HCEC 1CT (cell line): ENCODE measurements at regions not wholly inside any gene's neighbourhood (a gene's known extent, or its start where the extent isn't known, plus 50 kb on each side); places are given as distances from the start of the nearest gene placed in this dataset.
"Not testable (repeated sequence)": the region's sequence is repeated elsewhere in the genome, so short reads cannot be mapped to it uniquely, and the experiment has no call there.

Source experiments
- DNase-seq: peaks from one replicate; pipeline ENCODE4 v3.0.0-alpha.2; 2017

DNA sequence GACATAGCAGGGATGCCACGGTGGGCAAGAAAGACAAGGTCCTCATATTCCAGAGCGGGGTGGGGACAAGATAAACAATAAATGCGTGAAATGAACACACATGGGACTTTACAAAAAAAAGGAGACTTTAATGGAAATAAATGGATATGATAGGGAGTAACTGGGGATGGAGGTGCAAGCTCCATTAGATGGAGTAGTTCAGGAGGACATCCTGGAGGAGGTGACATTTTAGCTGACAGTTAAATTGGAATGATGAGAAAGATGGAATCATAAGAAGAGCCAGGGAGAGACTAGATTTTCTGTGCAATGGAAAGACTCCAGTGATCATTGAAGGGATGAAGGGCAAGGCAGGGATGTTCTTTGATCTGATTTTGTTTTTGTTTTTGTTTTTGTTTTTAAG, 83.6 kb upstream of the MYL10 start:
- DNase-seq: no peak

DNA sequence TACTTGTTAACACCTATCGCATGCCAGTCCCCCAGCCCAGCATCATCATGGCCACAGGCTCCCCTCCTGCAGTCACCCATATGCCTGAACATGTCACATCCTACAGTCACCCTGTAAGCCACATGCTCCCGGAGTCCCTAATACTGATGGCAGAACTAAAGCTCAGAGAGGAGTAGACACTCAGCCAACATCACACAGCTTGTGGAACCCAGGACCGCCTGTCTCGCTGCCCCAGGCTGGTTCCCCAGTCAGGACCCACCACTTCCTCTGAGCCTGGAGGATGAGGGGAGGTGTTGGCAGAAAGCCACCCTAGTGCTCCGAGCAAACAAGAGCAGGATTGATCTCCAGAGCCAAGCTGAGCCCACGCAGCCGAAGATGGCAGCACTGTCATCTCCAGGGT, 85.0 kb upstream of the MYL10 start:
- DNase-seq: no peak

DNA sequence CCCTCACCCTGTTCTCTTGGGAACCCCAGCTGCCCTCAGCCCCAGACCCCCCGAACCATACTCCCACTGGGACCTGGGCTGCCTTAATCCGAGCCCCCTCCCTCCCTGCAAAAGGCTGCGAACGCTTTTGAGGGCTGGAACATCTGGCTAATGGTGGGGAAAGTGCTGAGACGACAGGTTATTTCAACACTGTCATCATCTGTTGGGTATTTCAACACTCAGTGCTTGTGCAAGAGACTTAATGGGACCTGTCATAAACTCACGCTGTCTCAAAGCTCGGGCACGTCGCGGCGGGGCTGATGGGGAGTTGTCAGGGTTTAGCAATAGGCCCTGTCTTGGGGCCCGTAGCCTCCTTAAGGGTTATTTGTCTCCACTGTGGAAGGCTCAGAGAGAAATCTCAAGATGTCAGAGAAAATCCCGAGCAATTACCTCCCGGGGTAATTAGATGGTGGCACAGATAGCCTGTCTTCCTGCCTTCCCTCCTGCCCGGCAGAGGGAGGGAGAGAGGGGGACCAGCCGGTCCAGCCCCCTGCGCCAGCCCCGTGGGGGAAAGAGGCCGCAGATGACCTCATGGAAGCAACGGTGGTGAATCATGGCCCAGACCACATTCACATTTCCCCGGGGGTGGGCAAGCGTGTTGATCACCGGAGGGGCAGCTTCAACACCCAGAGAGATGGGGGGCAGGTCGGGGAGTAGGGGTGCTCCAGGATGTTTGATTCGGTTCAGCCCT, 88.7 kb upstream of the MYL10 start:
- DNase-seq: peak; percentile 5

DNA sequence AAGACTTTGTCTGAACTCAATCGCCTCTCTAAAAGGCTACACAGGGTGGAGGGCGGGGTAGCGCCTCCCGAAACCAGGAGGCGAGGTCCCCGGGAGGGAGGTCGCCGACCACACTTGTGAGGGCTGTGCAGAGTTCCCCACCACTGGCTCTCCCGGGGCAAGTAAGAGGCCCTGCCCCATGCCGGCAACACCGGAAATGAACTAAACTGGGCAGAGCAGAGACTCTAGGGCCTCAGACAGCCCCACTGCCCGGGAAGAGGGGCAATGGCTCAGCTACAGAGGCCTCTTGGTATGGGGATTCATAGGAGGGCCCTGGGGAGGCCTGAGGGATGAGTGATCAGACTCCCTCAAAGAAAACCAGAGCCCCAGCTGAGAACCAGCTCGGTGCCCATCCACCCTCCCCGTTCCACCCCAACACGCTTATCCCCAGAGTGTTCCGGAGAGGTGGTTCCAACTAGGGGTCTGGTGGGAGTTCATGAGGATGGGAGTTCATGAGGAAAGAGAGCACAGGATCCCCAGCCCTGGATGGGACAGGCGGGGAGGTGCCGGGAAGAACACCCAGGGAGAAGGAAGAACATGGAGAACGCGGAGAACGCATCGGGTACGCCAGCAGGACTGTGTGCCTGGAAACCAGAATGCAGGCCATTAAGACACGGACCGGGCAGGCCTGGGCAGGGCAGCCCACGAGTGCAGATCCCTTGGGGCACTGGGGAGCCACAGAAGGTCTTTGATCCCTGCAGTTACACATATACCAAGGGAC, 89.4 kb upstream of the MYL10 start:
- DNase-seq: no peak

DNA sequence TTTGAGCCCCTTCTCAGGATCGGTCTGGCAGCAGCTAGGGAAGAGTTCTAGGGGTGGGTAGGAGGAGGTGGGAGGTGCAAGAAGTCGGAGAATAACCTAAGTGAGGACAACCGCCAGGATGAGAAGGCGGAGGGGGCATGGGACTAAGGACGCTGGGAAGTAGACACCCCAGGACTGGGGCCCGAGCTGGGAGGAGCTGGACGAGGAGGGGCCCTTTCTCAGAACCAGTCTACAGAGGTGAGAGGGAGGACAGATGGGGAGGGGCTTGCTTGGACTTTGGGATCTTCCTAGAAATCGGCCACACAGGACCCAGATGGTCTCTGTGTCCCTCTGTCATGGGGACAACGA, 90.0 kb upstream of the MYL10 start:
- no peak for DNase-seq

DNA sequence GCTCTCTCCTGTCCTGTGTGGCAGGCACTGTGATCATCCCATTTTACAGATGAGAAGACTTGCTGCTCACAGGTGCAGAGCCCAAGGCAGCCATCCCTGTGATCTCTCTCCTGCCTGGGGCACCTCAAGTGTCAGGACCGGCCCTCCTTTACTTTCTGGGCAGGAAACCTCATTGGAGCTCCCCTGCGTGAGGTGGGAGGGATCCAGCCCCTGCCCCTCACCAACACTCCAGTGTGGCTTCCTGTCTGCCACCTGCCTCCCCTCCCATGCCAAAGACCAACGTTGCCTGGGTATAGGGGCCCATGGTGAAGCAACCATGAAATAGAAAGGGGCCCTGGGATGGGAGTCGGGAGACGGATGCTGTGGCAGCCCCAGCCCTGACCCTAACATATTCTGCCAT, 91.2 kb upstream of the MYL10 start:
- no peak for DNase-seq

DNA sequence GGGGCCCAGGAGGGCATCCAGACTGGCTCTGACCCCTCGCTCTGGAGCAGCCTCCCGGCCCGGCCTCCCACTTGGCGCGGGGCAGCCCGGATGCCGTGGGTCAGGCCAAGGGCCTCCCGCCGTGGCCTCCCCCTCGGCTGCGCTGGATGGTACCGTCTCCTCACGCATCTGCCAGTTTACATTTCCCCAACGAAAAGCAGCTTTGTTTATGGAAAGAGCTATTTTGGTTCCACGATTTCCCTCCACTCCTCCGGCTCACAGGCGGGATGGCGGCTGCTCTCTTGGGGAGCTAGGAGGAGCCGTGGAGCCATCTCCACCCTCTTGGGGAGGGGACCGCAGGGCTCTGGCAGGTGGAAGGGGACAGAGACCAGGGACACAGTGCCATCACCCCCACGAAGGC, 93.2 kb upstream of the MYL10 start:
- DNase-seq: no peak

DNA sequence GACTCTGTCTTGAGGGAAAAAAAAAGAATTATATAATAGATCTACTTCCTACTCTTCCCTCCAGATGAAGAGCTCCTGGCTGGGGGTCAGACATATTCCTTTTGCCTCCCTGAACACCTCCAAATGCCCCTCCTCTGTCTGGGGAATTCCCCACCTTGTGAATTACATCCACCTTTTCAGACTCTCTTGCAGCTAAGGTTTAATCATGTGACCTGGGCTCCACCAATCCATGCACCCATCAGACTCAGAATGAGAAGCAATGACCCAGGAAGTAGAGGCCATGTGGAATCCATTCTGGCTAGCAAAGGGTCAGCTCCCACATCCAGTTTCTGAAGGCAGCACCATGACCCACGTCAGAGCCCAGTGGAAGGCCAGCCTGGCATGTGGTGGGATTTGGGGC, 93.6 kb upstream of the CUX1 start:
- no peak for DNase-seq

DNA sequence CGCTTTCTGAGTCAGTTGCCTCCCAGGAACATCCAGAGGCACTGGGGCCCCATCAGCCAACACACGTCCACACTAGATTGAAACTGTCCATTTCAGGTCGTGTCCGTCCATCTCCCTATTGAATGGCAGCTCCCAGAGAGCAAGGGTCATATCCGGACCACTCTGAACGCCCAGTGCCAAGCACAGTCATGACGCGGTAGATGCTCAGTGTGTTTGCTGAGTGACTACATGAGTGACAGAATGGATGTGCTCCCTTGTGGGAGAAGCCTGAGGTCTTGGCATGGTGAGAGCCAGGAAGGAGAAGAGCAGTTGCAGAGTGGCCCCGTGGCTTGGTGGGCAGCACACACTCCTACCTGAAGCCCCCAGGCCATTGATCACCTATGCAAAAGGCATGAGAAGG, 92.5 kb upstream of the CUX1 start:
- DNase-seq: no peak

DNA sequence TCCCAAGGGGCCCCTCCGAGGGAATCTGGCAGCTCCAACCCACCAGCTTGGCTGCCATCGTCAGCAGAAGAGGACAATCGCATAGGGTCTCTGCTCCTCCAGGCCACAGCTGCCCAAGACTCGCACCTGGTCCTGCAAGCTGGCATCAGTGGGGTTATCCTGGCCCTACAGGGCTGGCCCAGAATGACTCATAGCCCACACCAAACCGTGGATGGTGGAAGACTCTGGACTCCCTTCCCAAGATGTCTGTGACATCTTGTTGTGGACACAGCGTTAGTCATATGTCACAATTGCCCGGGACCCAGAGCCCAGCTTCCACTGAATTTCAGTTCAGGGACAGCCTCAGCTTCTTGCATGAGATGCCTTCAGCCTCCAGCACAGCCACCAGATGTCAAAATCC, 91.5 kb upstream of the CUX1 start:
- no peak for DNase-seq

DNA sequence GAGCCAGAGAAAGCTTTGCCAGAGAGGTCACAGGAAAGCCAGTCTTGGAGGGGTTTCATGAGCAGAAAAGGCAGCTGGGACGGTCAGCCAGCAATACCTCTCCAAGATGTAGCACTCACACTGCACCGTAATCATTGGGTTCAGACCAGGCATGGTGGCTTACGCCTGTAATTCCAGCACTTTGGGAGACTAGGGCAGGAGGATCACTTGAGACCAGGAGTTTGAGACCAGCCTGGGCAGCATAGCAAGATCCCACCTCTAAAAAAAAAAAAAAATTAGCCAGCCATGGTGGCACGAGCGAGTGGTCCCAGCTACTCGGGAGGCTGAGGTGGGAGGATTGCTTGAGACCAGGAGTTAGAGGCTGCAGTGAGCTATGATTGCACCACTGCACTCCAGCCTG, 90.2 kb upstream of the CUX1 start:
- no peak for DNase-seq

DNA sequence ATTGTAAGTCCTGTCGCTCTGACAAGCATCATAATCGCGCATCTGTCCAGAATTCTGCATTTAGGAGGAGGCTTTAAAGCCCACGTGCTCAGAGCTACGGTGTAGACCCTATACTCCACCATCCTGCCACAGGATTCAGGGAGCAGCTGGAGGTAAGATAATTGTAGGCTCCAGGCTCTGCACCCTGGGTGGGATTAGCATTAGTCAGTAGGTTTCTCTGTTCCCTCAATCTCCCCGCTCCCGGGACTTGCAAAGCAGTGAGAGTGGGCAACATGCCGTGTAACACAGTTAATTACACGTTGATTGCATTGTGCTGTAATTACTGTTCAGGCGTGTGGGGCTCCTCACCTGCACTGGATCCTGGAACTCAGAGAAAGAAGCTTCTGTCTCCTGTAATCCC, 89.3 kb upstream of the CUX1 start:
- DNase-seq: no peak

DNA sequence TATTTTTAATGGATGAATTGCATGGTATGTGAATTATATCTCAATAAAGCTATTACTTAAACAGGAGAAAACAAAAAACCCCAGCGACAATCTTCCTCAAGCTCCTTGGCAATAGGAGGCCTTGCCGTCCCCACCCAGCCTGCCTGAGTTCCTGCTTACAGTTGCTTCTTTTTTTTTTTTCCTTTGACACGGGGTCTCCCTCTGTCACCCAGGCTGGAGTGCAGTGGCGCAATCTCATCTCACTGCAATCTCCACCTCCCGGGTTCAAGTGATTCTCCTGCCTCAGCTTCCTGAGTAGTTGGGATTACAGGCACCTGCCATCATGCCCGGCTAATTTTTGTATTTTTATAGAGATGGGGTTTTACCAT, 88.6 kb upstream of the CUX1 start:
- not testable (repeated sequence) for DNase-seq

DNA sequence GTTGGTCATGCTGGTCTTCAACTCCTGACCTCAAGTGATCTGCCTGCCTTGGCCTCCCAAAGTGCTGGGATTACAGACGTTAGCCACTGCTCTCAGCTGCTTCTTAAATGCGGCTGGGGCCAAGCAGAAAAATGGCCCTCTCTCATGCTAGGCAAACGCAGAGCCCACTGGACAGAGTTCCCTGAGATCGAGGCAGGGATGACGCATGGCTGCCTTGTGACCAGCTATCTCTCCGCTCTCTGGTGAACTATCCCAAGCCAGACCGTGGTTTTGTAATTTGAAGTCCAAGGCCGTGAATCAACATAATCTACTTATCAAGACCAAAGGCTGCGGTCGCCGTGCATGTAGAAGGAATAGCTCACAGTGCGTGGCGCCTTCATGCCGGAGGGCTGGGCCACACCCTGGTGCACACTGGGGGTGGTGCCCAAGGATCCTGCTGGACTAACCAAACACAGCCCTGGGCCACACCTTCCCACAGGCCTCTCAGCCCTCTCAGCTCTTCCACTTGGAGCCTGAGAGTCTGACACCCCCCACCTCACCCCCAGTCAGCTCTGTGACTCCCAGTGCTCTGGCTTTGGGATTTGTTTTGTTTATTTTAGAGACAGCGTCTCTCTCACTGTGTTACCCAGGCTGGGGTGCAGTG, 88.1 kb upstream of the CUX1 start:
- DNase-seq: no peak

DNA sequence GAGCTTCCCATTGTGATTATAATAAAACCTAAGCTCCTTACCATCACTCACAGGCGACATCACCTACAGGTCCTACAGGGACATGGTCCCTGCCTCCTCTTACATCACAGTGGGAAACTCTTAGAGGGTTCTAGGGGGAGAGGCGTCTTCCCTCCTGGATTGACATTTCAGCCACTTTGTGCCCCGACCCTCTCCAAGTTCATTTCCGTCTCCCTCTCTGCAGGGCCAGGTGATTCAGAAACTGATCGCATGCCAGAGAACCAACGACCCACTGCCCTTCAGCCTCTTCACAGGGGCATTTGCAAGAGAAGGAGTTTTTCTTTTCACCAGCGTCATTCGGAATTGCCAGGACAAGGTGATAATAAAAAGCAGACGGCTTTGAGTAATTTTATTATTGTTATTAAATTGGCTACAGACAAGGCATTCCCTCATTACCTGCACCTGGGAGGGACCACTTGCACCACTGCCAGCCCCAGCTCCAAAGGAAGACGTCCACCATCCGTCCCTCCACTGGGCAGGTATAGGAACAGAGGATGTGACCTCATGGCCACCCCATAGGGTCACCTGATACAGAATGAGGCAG, 85.8 kb upstream of the CUX1 start:
- DNase-seq: no peak

DNA sequence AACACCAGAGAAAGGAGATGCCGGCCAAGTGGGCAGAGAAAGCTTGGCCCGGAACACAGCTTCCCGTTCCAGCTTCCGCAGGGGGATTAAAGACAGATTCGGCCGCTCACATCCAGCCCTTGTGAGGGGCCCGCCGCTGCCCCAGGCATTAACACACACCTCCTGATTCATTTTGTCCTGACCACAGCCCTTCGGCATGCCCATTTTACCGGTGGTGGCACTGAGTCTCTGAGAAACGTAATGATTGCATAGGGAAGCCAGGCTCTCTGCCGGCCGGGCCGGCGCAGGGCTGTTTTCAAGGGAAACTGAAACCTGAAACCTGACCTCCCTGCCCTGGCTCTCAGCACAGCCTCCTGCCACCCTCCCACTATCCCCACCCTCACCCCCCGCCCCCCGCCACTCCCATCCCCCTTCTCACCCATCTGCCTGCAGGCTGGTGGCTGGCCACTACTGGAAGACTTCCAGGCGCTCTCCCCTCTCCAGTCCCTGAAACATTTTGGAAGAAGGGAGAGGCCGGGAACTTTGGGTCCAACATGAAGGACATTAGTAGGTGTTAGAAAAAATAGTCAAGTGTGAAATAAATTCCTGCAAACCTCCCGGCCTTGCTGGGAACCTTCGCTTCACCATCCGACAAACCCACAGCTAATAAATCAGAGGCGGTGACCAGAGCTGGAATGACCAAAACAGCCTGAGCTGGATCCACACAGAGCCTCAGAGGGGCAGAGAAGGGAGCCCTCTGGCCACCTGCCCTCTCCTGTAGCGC, 83.5 kb upstream of the CUX1 start:
- DNase-seq: peak; percentile 38

DNA sequence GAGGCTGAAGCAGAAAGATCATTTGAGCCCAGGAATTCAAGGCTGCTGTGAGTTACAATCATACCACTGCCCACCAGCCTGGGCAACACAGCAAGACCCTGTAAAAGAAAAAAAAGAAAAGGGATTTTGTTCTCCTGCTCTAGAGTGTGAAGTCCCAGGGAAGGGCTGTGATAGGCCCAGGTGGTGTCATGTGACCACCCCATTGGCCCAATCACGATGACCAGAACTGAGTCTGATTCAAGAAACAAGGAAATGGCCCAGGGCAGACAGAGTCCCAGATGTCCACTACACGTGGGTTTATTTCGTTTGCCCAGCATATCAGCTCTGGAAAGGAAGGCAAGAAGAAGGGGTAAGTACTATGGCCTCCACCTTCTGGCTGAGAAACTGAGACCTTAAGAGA, 81.3 kb upstream of the CUX1 start:
- DNase-seq: no peak

DNA sequence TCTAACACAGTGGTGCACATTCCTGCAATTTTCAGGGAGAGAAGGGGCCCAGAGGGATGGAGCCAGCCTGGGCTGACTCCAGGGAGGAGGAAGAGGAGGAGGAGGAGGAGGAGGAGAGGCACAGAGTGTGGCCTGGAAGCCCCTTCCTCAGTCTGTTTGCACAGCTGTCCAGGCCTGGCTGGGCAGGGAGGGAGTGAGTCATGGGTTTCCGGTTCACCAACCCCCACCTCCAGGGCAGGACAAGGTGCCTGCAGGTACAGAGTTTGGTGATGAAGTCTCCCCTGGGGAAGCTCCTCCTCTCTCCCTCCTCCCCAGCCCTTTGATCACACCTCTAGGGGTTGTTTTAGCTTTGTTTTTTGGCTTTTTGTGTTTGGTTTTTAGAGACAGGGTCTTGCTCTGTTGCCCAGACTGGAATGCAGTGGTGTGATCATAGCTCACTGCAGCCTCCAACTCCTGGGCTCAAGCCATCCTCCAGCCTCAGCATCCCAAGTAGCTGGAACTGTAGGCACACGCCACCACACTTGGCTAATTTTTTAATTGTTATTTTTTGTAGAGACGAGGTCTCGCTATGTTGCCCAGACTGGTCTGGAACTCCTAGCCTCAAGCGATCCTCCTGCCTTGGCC, 77.5 kb upstream of the CUX1 start:
- no peak for DNase-seq

DNA sequence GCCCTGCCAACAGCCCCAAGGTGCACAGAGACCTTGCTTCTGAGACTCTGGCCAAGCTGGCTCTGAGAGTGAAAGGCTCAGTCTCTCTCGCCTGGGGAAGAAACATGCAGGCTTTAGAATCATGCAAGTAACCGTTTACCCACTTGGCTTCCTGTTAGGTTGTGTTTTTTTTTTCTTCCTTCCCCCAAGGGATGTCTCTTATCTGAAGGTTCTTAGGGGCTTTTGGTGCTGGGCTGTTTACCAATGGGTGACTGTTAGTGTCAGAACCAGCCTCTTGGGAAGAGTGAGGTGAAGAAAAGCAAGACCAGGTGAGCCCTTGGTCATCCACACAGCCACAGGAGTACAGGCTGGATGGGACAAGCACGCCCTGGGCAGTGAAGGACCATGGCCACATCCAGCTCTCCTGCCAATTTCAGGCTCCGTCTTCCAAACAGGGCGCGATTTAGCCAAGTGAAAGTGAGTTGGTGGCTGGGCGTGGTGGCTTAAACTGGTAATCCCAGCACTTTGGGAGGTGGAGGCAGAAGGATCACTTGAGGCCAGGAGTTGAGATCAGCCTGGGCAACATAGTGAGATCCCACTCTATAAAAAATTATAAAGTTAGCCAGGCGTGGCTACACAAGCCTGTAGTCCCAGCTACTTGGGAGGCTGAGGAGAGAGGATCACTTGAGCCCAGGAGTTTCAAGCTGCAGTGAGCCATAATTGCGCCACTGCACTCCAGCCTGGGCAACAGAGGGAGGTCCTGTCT, 76.3 kb upstream of the CUX1 start:
- no peak for DNase-seq

DNA sequence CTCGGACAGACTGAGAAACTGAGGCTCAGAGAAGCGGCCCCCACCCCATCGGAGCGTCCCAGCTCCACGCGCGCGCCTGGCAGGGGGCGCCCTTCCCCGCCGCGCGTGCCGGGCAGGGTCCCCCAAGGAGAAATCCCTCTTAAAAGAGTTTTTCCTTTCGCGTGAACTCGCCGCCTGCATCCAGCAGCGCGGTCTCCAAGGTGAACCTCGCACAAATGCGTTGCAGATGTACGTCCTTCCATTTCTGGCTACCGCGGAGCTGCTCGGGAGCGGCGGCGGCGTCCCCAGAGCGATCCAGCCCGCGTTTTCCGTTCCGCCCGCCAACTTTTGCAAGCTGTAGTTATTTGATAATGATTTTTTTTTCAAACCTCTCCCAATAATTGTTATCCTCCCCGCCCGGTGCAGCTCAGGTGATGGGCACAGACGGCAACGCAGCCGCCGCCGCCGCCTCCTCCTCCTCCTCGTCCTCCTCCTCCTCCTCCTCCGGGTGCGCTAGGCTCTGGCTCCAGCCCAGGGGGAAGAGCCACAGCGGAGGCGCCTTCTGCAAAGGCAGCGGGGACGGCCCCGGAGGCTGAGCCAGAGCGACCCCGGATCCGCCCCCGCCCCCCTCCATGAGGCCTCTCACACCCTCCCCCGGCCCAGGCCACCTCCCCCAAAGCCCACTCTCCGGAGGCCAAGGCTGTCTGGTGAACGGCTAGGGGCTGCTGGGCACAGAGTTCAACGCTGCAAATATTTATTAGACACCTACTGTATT, 74.0 kb upstream of the CUX1 start:
- peak; percentile 19 for DNase-seq

DNA sequence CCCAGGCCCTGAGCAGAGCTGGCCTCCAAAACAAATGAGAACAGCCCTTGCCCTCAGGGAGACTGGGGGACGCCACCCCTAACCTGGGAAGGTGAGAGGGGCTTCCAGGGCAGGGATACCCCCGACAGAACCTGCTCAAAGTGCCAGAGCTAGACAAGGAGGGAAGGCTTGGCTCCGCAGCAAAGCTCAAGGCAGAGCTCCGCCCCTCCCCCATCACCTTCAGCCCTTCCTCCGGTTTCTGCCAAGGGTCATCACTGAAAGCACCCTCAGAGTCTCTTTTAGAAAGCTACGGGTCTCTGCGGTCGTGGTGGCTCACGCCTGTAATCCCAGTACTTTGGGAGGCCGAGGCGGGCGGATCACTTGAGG, 73.4 kb upstream of the CUX1 start:
- DNase-seq: no peak
